ENCODE measurements at regions not wholly inside any gene's neighbourhood (a gene's known extent, or its start where the extent isn't known, plus 50 kb on each side); places are given as distances from the start of the nearest gene placed in this dataset.

GRCh38 chr5:109989994-109990722, 300.4 kb downstream of the MAN2A1 start:
- TF ChIP-seq CTCF (IDR thresholded peaks at IDR 0.05) (no peak), POLR2A (IDR thresholded peaks at IDR 0.05) (no peak)
